ENCODE measurements at regions not wholly inside any gene's neighbourhood (a gene's known extent, or its start where the extent isn't known, plus 50 kb on each side); places are given as distances from the start of the nearest gene placed in this dataset.

DNA sequence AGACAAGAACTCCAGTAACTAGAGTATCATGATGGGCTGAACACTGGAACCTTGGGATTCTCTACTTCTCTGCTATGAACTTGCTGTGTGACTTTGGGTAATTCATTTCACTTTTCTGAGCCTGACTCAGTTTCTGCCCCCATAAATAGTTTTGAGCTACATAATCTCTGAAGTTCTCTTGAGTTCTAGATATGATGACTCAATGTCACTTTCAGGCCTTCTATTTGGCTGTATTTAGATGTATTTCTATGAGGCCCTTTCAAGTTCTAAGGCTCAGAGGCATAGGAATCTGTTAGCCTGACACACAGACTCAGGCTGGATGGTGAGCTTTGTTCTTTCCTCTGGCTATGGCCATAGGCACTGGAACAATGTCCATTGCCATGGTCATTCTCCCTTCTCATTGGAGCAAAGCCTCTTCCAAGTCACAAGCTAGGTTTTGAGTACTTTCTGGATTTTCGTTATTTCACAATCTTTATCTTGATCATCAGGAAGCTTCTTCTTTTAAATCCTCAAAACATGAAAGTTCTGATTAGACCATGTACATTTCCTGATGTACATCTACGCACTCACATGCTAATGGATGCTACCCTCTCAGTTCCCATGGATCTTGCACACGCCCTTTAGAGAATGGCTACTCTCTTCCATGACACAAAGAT lies 101.6 kb downstream of the TES start:
- Histone ChIP-seq H3K27me3 (ENCODE audit: control insufficient read depth in 4 of 4, insufficient read depth in 4 of 4, low read length in 3 of 4) (no peaks in the 10 kb centered on the region), H3K4me1 (ENCODE audit: control insufficient read depth in 4 of 4, insufficient read depth in 4 of 4, low read length in 3 of 4) (no peaks in the 10 kb centered on the region), H3K27ac (ENCODE audit: low read depth in 1 of 2, low read length in 2 of 2) (no peak overlapping the region), H3K4me3 (ENCODE audit: low read depth in 1 of 3, low read length in 3 of 3) (no peak overlapping the region), H3K9me3 (ENCODE audit: control insufficient read depth in 4 of 4, low read length in 3 of 4) (no peaks in the 10 kb centered on the region), H3K36me3 (ENCODE audit: control insufficient read depth in 4 of 4, insufficient read depth in 3 of 4, low read depth in 1 of 4, low read length in 3 of 4) (no peaks in the 10 kb centered on the region), H3K9ac (ENCODE audit: low read depth in 1 of 2, low read length in 2 of 2) (no peak overlapping the region)
- DNase-seq (ENCODE audit: low spot score): no peak
- 77% methylated on average over 3 of the region's 3 CpGs for WGBS
- TF ChIP-seq RAD21 (IDR thresholded peaks at IDR 0.05): no peak
- no peak for TF ChIP-seq FOXA1 (IDR thresholded peaks at IDR 0.05)
- TF ChIP-seq, protein P1, sequence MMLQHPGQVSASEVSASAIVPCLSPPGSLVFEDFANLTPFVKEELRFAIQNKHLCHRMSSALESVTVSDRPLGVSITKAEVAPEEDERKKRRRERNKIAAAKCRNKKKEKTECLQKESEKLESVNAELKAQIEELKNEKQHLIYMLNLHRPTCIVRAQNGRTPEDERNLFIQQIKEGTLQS (IDR thresholded peaks at IDR 0.05): no peak
- TF ChIP-seq, protein P2, sequence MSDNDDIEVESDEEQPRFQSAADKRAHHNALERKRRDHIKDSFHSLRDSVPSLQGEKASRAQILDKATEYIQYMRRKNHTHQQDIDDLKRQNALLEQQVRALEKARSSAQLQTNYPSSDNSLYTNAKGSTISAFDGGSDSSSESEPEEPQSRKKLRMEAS (IDR thresholded peaks at IDR 0.05): no peak
- TF ChIP-seq, protein P3, sequence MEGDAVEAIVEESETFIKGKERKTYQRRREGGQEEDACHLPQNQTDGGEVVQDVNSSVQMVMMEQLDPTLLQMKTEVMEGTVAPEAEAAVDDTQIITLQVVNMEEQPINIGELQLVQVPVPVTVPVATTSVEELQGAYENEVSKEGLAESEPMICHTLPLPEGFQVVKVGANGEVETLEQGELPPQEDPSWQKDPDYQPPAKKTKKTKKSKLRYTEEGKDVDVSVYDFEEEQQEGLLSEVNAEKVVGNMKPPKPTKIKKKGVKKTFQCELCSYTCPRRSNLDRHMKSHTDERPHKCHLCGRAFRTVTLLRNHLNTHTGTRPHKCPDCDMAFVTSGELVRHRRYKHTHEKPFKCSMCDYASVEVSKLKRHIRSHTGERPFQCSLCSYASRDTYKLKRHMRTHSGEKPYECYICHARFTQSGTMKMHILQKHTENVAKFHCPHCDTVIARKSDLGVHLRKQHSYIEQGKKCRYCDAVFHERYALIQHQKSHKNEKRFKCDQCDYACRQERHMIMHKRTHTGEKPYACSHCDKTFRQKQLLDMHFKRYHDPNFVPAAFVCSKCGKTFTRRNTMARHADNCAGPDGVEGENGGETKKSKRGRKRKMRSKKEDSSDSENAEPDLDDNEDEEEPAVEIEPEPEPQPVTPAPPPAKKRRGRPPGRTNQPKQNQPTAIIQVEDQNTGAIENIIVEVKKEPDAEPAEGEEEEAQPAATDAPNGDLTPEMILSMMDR (IDR thresholded peaks at IDR 0.05; ENCODE audit: low read depth, low read length, missing input control): no peak

DNA sequence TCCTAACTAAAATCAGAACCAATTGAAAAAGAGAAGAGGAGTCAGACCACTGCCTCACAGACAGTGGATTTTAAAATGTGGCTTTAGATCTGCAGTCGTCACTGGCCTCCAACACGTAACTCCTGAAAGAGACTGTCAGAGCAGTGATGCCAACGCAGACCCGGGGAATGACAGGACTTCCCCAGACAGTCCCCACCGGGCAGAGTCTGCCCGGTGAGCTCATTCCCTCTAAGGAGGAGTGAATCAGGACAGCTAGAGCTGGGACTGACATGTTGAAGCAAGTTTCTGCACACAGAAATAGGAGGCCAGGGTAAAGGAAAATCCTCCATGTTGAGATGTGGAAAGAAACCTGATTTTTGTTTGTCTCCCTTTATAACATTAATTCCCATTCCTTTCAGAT lies 105.0 kb downstream of the TES start:
- no peak overlapping the region for H3K4me3 ChIP-seq (ENCODE audit: low read depth in 1 of 3, low read length in 3 of 3)
- no peak for DNase-seq (ENCODE audit: low spot score)
- no peak overlapping the region for H3K27ac ChIP-seq (ENCODE audit: low read depth in 1 of 2, low read length in 2 of 2)
- no peaks in the 10 kb centered on the region for H3K36me3 ChIP-seq (ENCODE audit: control insufficient read depth in 4 of 4, insufficient read depth in 3 of 4, low read depth in 1 of 4, low read length in 3 of 4)
- TF ChIP-seq FOXA1 (IDR thresholded peaks at IDR 0.05) (no peak), RAD21 (IDR thresholded peaks at IDR 0.05) (no peak), TAF1 (conservative IDR thresholded peaks at IDR 0.05) (no peak), RXRA (IDR thresholded peaks at IDR 0.05) (no peak), HNF4A (conservative IDR thresholded peaks at IDR 0.05) (no peak), YY1 (IDR thresholded peaks at IDR 0.05) (no peak)
- TF ChIP-seq, protein P2 (IDR thresholded peaks at IDR 0.05): no peak
- TF ChIP-seq, protein P4, sequence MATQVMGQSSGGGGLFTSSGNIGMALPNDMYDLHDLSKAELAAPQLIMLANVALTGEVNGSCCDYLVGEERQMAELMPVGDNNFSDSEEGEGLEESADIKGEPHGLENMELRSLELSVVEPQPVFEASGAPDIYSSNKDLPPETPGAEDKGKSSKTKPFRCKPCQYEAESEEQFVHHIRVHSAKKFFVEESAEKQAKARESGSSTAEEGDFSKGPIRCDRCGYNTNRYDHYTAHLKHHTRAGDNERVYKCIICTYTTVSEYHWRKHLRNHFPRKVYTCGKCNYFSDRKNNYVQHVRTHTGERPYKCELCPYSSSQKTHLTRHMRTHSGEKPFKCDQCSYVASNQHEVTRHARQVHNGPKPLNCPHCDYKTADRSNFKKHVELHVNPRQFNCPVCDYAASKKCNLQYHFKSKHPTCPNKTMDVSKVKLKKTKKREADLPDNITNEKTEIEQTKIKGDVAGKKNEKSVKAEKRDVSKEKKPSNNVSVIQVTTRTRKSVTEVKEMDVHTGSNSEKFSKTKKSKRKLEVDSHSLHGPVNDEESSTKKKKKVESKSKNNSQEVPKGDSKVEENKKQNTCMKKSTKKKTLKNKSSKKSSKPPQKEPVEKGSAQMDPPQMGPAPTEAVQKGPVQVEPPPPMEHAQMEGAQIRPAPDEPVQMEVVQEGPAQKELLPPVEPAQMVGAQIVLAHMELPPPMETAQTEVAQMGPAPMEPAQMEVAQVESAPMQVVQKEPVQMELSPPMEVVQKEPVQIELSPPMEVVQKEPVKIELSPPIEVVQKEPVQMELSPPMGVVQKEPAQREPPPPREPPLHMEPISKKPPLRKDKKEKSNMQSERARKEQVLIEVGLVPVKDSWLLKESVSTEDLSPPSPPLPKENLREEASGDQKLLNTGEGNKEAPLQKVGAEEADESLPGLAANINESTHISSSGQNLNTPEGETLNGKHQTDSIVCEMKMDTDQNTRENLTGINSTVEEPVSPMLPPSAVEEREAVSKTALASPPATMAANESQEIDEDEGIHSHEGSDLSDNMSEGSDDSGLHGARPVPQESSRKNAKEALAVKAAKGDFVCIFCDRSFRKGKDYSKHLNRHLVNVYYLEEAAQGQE (IDR thresholded peaks at IDR 0.05): no peak
- no peaks in the 10 kb centered on the region for H3K27me3 ChIP-seq (ENCODE audit: control insufficient read depth in 4 of 4, insufficient read depth in 4 of 4, low read length in 3 of 4)
- H3K9ac ChIP-seq (ENCODE audit: low read depth in 1 of 2, low read length in 2 of 2): no peak overlapping the region
- peaks cover 0 to 2% (median 0%) of the 10 kb centered on the region in 4 donors for H3K4me1 ChIP-seq (ENCODE audit: control insufficient read depth in 4 of 4, insufficient read depth in 4 of 4, low read length in 3 of 4)
- H3K9me3 ChIP-seq (ENCODE audit: control insufficient read depth in 4 of 4, low read length in 3 of 4): no peaks in the 10 kb centered on the region
- 94% methylated on average over 6 of the region's 6 CpGs for WGBS

DNA sequence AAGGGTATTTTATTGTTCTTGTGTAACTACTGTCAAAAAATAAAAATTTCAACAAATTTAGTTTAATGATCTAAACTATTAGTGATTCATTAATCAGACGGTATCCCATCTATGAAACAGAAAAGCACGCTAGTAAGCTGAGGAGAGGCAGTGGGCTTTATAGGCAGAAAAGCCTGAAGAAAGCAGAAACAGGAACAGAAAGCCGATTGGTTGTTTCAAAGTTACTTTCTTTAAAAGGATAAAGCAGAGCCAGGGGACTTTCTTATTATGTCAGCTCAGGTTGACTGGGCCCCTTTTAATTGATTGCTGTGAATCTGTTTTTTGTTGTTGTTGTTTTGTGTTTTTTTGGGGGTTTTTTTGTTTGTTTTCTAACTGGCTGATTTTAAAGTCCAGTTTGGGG lies 105.5 kb downstream of the TES start:
- DNase-seq (ENCODE audit: low spot score): no peak
- Histone ChIP-seq H3K9me3 (ENCODE audit: control insufficient read depth in 4 of 4, low read length in 3 of 4) (no peaks in the 10 kb centered on the region), H3K4me1 (ENCODE audit: control insufficient read depth in 4 of 4, insufficient read depth in 4 of 4, low read length in 3 of 4) (peaks cover 0 to 2% (median 0%) of the 10 kb centered on the region in 4 donors), H3K36me3 (ENCODE audit: control insufficient read depth in 4 of 4, insufficient read depth in 3 of 4, low read depth in 1 of 4, low read length in 3 of 4) (no peaks in the 10 kb centered on the region), H3K27me3 (ENCODE audit: control insufficient read depth in 4 of 4, insufficient read depth in 4 of 4, low read length in 3 of 4) (no peaks in the 10 kb centered on the region), H3K27ac (ENCODE audit: low read depth in 1 of 2, low read length in 2 of 2) (no peak overlapping the region), H3K4me3 (ENCODE audit: low read depth in 1 of 3, low read length in 3 of 3) (no peak overlapping the region), H3K9ac (ENCODE audit: low read depth in 1 of 2, low read length in 2 of 2) (no peak overlapping the region)
- 81% methylated on average over 3 of the region's 3 CpGs for WGBS
- no peak for TF ChIP-seq GABPA (IDR thresholded peaks at IDR 0.05 in 1 of 2, conservative IDR thresholded peaks at IDR 0.05 in 1 of 2)
- no peak for TF ChIP-seq RXRA (IDR thresholded peaks at IDR 0.05)
- TF ChIP-seq TAF1 (conservative IDR thresholded peaks at IDR 0.05): no peak
- TF ChIP-seq RAD21 (IDR thresholded peaks at IDR 0.05): no peak
- TF ChIP-seq, protein P5, sequence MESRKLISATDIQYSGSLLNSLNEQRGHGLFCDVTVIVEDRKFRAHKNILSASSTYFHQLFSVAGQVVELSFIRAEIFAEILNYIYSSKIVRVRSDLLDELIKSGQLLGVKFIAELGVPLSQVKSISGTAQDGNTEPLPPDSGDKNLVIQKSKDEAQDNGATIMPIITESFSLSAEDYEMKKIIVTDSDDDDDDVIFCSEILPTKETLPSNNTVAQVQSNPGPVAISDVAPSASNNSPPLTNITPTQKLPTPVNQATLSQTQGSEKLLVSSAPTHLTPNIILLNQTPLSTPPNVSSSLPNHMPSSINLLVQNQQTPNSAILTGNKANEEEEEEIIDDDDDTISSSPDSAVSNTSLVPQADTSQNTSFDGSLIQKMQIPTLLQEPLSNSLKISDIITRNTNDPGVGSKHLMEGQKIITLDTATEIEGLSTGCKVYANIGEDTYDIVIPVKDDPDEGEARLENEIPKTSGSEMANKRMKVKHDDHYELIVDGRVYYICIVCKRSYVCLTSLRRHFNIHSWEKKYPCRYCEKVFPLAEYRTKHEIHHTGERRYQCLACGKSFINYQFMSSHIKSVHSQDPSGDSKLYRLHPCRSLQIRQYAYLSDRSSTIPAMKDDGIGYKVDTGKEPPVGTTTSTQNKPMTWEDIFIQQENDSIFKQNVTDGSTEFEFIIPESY (IDR thresholded peaks at IDR 0.05): no peak
- TF ChIP-seq, protein P3 (IDR thresholded peaks at IDR 0.05; ENCODE audit: low read depth, low read length, missing input control): no peak
